ENCODE measurements at regions not wholly inside any gene's neighbourhood (a gene's known extent, or its start where the extent isn't known, plus 50 kb on each side); places are given as distances from the start of the nearest gene placed in this dataset.

- TF ChIP-seq CTCF (IDR thresholded peaks at IDR 0.05 in 2 of 3, conservative IDR thresholded peaks at IDR 0.05 in 1 of 3; ENCODE audit: borderline replicate concordance in 1 of 3, insufficient read depth in 1 of 3, low read depth in 2 of 3, low read length in 2 of 3): no peak
- no peak for TF ChIP-seq SIN3A (IDR thresholded peaks at IDR 0.05; ENCODE audit: low read depth)
- no peak for TF ChIP-seq ZBTB33 (IDR thresholded peaks at IDR 0.05; ENCODE audit: extremely low read depth, insufficient replicate concordance, low read length)
- TF ChIP-seq YY1 (IDR thresholded peaks at IDR 0.05; ENCODE audit: extremely low read depth, insufficient replicate concordance, low read depth, low read length): no peak
- no peak for TF ChIP-seq EZH2 (IDR thresholded peaks at IDR 0.05)
- no peak for TF ChIP-seq POLR2AphosphoS5 (IDR thresholded peaks at IDR 0.05; ENCODE audit: low read depth, low read length)
- TF ChIP-seq EZH2phosphoT487 (IDR thresholded peaks at IDR 0.05; ENCODE audit: borderline replicate concordance): no peak
These were observed 355.7 kb upstream of the TMPRSS15 start for GRCh38 chr21:18759267-18759666.

Data from HCT116 (cell line).